ENCODE measurements at regions not wholly inside any gene's neighbourhood (a gene's known extent, or its start where the extent isn't known, plus 50 kb on each side); places are given as distances from the start of the nearest gene placed in this dataset.

- H3K27ac ChIP-seq (replicated peaks), result no peak overlapping the region
- H3K27me3 ChIP-seq (ENCODE audit: insufficient read depth, poor library complexity, severe bottlenecking), result no peaks in the 10 kb centered on the region
- TF ChIP-seq REST (IDR thresholded peaks at IDR 0.05; ENCODE audit: insufficient replicate concordance, low read depth), result no peak
- TF ChIP-seq CTCF (IDR thresholded peaks at IDR 0.05; ENCODE audit: insufficient read depth, low read length), result no peak
- no peak for TF ChIP-seq POLR2AphosphoS5 (IDR thresholded peaks at IDR 0.05; ENCODE audit: low read depth)
- no peak for TF ChIP-seq GABPA (IDR thresholded peaks at IDR 0.05; ENCODE audit: low read depth)
- no peak for TF ChIP-seq SPI1 (IDR thresholded peaks at IDR 0.05; ENCODE audit: borderline replicate concordance, low read depth)
- no peak overlapping the region for H3K4me3 ChIP-seq (replicated peaks; ENCODE audit: insufficient read depth, low read length)
- DNase-seq (ENCODE audit: low read depth in 1 of 2, low spot score in 1 of 2), result no peak
Observed at GRCh38 chr6:85703406-85703805, 60.7 kb upstream of the SYNCRIP start.
